ENCODE measurements at regions not wholly inside any gene's neighbourhood (a gene's known extent, or its start where the extent isn't known, plus 50 kb on each side); places are given as distances from the start of the nearest gene placed in this dataset.

GRCh38 chrX:122910697-122911096, 273.4 kb upstream of the GRIA3 start:
- TF ChIP-seq, protein P1, sequence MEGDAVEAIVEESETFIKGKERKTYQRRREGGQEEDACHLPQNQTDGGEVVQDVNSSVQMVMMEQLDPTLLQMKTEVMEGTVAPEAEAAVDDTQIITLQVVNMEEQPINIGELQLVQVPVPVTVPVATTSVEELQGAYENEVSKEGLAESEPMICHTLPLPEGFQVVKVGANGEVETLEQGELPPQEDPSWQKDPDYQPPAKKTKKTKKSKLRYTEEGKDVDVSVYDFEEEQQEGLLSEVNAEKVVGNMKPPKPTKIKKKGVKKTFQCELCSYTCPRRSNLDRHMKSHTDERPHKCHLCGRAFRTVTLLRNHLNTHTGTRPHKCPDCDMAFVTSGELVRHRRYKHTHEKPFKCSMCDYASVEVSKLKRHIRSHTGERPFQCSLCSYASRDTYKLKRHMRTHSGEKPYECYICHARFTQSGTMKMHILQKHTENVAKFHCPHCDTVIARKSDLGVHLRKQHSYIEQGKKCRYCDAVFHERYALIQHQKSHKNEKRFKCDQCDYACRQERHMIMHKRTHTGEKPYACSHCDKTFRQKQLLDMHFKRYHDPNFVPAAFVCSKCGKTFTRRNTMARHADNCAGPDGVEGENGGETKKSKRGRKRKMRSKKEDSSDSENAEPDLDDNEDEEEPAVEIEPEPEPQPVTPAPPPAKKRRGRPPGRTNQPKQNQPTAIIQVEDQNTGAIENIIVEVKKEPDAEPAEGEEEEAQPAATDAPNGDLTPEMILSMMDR (IDR thresholded peaks at IDR 0.05; ENCODE audit: low read depth, low read length), result no peak
- TF ChIP-seq, protein P2, sequence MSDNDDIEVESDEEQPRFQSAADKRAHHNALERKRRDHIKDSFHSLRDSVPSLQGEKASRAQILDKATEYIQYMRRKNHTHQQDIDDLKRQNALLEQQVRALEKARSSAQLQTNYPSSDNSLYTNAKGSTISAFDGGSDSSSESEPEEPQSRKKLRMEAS (IDR thresholded peaks at IDR 0.05; ENCODE audit: low read depth, low read length), result no peak
- no peak for TF ChIP-seq POLR2A (IDR thresholded peaks at IDR 0.05; ENCODE audit: extremely low read depth, insufficient read length)

Measured in NB4 (cell line).